D721Med (cell line): ENCODE measurements at regions not wholly inside any gene's neighbourhood (a gene's known extent, or its start where the extent isn't known, plus 50 kb on each side); places are given as distances from the start of the nearest gene placed in this dataset.
A peak's percentile ranks its signal among the peaks of the same experiment; 100 is the strongest.

Experiments
- DNase-seq: peaks from one replicate; pipeline ENCODE4 v3.0.0; 2011; ENCODE audit warnings: low spot score; ENCODE audit not compliant: insufficient read length
- FAIRE-seq: peaks from 2 replicates; lab custom pipeline; 2011; peaks lifted over from hg19 to GRCh38; lab: Jason Lieb, UNC
- CTCF ChIP-seq: IDR thresholded peaks from 2 replicates; pipeline ENCODE4 v1.5.1; 2012; ENCODE audit warnings: mild to moderate bottlenecking, control low read depth; ENCODE audit not compliant: insufficient read depth; ENCODE audit errors: missing control alignments

- FAIRE-seq (peak; percentile 64), DNase-seq (no peak)
- no peak for TF ChIP-seq CTCF
These were observed 568.8 kb upstream of the ZEB2 start for GRCh38 chr2:145088756-145089155.

GRCh38 chr2:145086910-145087309 lies 567.0 kb upstream of the ZEB2 start:
- FAIRE-seq: no peak
- no peak for TF ChIP-seq CTCF

GRCh38 chr2:145085612-145086011 lies 565.7 kb upstream of the ZEB2 start:
- FAIRE-seq (no peak), DNase-seq (no peak)
- no peak for TF ChIP-seq CTCF

More at GRCh38 chr2:145086910-145087309, 567.0 kb upstream of the ZEB2 start:
- DNase-seq: no peak

- DNase-seq (no peak), FAIRE-seq (no peak)
- TF ChIP-seq CTCF: no peak
These were observed 560.5 kb upstream of the ZEB2 start for GRCh38 chr2:145080426-145080825.

- no peak for TF ChIP-seq CTCF
- no peak for DNase-seq
- FAIRE-seq: no peak
These were observed 559.7 kb upstream of the ZEB2 start for GRCh38 chr2:145079641-145080040.

GRCh38 chr2:145078923-145079322 lies 559.0 kb upstream of the ZEB2 start:
- DNase-seq (no peak), FAIRE-seq (no peak)
- TF ChIP-seq CTCF: no peak

DNA sequence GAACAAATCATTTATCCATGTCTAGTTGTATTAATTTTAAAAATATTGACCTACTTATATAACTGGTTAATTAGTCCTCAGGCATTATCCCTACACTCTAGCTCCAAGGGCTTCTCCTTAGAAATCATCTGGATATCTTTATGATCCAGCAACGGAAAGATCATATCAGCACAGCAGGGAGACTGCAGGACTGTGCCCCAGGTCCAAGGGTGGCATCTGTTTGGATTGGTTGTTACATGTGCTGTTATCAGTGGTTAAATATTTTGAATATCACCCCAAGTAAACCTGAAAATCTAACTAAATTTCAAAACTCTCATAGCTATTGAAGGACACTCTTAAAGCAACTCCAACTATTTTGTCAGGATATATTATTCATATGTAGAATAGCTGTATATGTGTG lies 556.2 kb upstream of the ZEB2 start:
- DNase-seq (no peak), FAIRE-seq (no peak)
- no peak for TF ChIP-seq CTCF
